ENCODE measurements at regions not wholly inside any gene's neighbourhood (a gene's known extent, or its start where the extent isn't known, plus 50 kb on each side); places are given as distances from the start of the nearest gene placed in this dataset.

DNA sequence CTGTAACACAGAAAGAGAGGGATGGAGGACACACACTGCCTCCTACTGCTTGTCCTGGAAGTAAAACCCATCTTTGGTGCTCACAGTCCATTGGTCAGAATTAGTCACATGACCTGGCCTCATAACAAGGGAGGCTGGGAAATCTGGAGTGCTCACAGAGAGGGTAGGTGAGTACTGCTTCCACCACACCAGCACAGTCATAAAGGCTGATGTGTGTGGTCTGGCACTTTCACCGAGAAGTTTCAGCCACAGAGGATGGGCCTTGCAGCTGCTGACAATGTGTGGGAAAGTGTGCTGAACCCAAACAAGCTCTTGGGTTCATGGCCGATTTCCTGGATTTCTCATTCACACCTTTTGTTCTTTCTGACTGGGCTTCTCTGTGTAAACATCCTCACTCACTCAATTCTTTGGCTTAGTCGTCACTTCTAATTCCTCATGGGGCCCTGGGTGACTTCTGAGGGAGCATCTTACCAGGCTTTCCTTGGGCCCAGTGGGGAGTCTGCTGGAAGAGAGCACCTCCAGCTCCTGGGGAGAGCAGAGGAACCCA lies 100.7 kb downstream of the ASB7 start:
- no peak for DNase-seq

GRCh38 chr15:100703671-100704070 lies 101.3 kb downstream of the ASB7 start:
- DNase-seq: no peak

- no peak for DNase-seq
These were observed 102.1 kb downstream of the ASB7 start for GRCh38 chr15:100704281-100705055.

DNA sequence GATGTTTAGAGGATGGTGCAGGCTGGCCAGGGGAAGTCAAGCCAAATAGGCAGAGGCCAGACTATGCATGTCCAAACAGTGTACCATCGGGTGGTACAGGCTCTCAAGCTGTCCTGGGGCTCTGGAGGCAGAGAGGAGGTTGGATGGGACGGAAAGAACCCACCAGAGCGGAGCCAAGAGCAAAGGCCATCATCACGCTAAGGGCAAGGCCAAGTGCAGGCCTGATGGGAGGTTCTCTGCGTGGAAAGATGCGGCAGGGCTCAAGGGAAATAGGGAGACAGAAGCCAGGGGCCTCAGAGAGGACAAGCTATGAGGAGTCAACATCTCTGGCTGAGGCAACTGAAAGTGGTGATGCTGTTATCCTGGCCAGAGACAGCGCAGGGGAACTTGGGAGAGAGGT lies 102.7 kb downstream of the ASB7 start:
- DNase-seq: no peak

DNA sequence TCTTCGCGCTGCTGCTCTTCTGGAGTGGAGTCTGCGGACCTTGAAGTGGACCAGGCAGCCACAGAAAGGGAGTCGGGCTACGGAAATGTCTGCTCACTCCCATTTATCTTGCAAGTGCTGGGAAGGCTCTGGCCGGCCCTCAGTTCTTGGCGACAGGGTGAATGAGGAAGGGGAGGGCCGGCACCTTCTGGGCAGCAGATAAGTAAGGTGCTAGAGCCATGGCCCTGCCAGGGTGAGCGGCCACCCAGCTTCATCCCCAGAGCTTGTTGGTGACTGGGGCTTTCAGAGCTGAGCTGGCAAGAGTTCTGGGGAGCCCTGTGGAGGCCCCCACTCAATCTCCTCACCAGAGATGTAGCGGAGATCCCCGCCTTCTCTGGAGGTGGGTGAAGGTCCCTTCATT lies 103.5 kb downstream of the ASB7 start:
- DNase-seq: no peak

- DNase-seq: no peak
These were observed 104.8 kb downstream of the ASB7 start for GRCh38 chr15:100707229-100707628.

DNA sequence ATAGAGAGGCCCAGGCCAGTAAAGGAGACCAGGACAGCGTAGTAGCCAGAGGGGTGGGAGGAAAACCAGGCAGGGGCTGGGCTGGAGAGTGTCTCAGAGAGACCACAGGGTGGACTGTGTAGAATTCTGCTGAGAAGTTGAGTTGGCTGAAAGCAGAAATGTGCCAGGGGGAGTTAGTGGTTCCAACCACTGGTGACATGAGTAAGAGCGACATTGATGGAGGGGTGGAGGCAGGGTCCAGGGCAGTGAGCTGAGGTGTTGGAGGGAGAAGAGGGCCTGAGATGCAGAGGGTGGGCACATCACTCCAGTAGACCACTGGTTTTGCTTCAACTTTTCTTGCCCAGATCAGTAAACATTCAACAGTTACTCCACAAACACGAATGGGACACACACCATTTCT lies 106.5 kb downstream of the ASB7 start:
- DNase-seq: no peak

GRCh38 chr15:100710222-100710621 lies 107.8 kb downstream of the ASB7 start:
- no peak for DNase-seq

DNA sequence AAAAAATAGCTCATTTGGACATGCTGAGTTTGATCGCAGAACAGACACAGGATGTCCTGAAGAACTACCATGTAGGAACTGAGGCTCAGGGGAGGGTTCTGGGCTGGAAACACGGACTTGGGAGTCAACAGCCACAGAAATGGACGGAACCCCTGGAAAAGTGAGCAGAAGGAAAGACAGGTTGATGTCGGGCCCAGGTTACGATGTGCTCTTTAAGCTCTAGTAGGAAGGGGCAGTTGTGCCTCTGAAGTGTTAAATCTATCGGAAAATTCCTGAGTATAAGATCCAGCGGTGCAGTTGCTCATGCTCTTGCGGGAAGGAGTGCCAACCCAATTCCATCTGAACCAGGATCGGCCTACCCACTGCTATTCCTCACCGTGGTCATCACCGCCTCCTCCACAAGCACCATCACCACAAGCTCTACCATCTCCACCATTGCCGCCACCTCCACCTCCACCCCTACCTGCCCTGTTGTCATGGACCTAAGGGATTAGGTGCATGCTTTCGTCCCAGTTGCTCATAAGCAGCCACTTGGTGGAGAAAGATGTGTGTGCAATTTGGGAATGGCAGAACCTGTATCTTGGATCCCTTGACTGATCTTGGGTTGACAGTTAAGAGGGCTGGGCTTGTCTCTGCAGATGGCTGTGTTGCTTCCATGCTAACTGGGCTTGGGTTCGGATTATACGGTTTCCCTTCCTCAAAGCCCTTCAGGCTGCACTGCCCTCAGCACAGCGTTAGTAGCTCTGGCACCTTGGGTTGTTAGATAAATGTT lies 108.5 kb downstream of the ASB7 start:
- no peak for DNase-seq

DNA sequence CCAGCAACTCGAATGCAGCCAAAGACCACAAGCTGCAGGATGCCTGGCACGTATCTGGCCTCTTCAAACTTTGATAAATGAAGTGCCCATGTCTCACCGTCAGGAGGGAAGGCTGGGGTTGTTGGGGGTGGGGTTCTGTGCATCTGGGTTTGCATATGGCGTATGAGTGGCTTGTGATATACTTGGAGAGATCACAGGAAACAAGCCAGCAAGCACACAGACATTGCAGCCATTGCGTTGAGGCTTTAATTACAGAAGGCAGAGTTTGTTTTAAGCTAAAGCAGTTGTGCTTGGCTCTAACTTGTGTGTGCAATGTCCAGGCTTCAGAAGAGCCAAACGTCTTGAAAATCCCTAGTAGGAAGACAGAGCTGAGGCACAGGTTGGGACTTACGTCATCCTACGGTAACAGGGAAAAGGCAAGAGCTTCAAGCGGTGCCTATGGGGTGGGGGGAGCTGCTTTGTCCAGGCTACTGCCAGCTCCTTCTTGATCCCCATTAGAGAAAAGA lies 109.2 kb downstream of the ASB7 start:
- no peak for DNase-seq

- no peak for DNase-seq
These were observed 109.8 kb downstream of the ASB7 start for GRCh38 chr15:100712226-100712625.

GRCh38 chr15:100713163-100713867 lies 110.9 kb downstream of the ASB7 start:
- DNase-seq: no peak

DNA sequence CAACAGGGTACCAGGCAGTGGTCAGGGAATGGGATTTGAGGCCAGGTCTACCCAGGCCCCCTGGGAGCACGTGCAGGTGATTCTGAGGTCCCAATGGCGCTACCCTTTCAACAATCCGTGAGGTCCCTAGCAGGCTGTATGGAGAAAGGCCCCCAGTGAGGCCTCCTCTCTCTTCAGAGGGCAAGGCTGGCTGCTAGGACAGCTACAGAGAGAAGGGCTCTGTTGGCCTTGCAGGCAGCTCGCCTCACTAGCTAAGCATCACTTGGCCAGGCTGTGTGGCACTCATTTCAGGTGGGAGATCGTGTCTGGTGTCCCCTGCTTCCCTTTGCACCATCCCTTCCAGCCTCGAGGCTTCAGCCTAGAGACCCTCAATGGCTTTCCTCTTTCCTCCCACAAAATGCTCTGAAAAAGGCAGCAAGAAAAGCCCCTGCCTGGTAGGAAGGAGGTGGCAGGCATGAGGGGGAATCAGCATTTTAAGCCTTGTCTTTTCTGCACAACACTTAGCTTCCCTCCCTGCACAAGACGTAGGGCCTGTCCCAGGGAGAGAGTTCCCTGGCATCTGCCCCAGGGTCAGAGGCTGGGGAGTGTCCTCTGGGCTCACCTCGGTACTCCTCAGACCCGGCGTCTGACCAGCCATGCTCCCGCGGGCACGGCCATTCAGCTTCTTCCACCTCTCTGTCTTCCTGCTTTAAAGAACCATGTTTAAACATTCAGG lies 111.8 kb downstream of the ASB7 start:
- DNase-seq: no peak

DNA sequence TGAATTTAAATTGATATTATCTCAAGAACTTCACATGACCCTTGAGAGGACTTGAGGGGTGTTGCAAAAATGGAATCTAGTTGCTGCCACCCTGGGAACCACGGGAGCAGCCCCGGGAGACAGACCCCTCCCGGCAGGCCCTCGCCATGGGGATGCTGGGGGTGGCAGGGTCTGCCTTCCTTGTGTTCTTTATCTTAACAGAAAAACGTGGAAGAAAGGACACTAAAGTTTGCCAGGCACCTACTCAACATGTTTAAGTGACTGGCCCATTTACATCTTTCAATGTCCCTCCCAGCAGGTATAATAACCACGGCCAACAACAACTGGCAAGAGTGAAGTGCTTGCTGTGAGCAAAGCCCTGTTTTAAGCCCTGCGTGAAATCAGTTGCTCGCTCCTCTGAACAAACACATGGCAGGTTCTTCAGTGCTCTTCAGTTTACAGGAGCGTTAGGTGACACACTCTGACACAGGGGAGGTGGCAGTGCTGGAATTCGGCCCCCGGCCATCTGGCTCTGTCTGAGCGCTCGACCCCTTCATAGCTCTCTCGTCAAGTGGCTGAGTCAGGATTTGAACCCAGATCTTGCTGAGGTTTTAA lies 112.5 kb downstream of the ASB7 start:
- no peak for DNase-seq

DNA sequence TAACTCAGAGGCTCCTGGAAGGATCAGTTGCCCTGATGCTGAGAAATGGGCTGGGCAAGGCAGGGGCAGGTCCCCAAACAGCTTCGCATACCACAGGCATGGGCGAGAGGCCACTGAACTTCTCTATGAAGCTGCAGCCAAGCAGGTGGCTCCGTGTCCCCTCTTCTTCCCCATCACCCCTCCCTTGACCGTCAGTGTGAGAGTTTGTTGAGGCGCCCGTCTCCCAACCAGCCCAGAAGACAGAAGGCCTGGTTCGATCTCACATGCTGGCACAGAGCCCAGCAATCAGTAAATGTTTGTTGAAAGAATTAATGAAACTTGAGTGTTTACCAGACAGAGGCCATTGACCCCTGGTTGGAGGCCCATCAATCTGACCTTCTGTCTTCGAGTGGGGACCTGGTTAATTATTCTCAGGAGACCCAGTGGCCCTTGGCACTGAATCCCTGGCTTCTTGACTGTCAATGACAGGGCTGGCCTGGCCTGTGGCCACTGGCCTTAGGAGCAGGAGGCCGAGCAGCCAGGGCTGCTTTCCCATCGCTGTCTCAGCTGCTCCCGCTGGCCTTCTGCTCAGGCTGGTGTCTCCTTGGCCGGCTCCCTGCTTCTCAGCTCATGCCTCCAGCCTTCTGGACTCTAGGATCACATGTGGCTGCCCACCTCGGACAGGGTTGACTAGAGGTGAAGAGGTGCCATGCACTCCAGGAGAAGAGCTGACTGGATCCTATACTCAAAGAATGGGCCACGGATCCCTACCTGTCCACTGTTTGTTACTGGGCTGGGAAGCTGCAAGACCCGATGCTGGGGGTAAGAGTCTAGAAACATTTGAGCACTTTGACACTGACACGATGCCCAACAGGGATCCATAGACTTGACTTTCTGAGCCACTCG lies 113.4 kb downstream of the ASB7 start:
- DNase-seq: no peak

DNA sequence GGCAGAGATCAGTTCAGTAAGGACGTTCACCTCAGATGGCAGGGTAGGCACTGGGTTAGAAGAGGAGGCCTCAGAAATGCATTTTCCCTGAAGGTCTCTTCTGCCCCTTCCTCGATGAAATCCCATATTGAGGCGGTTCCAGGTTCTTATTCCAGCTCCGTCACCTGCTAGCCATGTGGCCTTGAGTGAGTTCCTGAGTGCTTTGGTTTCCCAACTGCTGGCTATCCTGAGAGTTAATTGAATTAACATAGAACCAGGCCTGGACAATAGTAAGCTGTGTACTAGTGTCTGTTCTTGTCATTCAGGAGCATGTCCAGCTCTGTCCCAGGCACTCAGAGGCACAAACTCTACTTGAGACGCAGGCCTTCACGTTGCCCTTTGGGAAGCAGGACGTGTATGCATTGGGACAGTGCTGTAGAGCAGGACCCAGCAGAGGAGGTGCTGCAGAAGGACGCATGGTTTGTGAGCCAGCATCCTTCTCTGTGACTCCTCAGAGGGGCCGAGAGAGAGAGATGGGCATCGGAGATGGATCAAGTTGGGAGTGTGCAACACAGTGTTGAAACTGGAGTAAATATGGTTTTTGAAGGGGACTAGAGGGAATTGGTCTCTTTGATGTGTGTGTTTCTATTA lies 114.2 kb downstream of the ASB7 start:
- DNase-seq: no peak

DNA sequence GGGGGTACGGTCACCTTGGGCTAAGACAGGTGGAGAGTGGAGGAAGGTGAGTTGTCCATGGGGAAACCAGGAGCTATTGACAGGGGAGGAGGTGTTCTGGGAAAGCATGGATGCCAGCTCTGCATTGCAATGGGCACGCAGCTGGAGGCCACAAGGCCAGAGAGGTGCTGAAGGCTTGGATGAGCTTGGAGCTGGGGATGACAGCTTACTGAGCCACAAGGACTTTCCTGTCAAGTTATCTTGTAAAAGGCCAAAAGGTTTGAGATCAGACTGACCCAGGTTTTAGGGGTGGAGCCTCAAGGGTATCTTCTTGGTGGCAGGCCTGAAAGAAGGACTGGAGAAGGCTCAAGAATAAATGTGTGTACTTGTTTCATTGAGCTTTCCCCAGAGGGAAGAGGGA lies 115.2 kb downstream of the ASB7 start:
- no peak for DNase-seq

- no peak for DNase-seq
These were observed 115.9 kb downstream of the ASB7 start for GRCh38 chr15:100718075-100718980.

GRCh38 chr15:100720406-100720967 lies 118.1 kb downstream of the ASB7 start:
- DNase-seq: no peak
